ENCODE measurements at regions not wholly inside any gene's neighbourhood (a gene's known extent, or its start where the extent isn't known, plus 50 kb on each side); places are given as distances from the start of the nearest gene placed in this dataset.

- Histone ChIP-seq H3K36me3 (no peaks in the 10 kb centered on the region), H3K4me3 (no peak overlapping the region), H3K27ac (no peak overlapping the region), H3K4me1 (no peaks in the 10 kb centered on the region), H3K9me3 (no peaks in the 10 kb centered on the region), H3K27me3 (no peaks in the 10 kb centered on the region)
- no peak for DNase-seq (ENCODE audit: low spot score in 2 of 2)
- WGBS: 89% methylated on average over 4 of the region's 4 CpGs
- no peak for TF ChIP-seq POLR2A (IDR thresholded peaks at IDR 0.05)
- TF ChIP-seq CTCF (IDR thresholded peaks at IDR 0.05): no peak
- TF ChIP-seq POLR2AphosphoS5 (IDR thresholded peaks at IDR 0.05): no peak
- no peak for TF ChIP-seq EP300 (IDR thresholded peaks at IDR 0.05)
Observed at GRCh38 chr18:70732916-70733315, 444.1 kb downstream of the SOCS6 start.

- Histone ChIP-seq H3K4me3 (no peak overlapping the region), H3K4me1 (no peaks in the 10 kb centered on the region), H3K36me3 (no peaks in the 10 kb centered on the region), H3K27me3 (no peaks in the 10 kb centered on the region), H3K9me3 (no peaks in the 10 kb centered on the region), H3K27ac (no peak overlapping the region)
- TF ChIP-seq POLR2AphosphoS5 (IDR thresholded peaks at IDR 0.05) (no peak), CTCF (IDR thresholded peaks at IDR 0.05) (no peak), EP300 (IDR thresholded peaks at IDR 0.05) (no peak), POLR2A (IDR thresholded peaks at IDR 0.05) (no peak)
- no peak for DNase-seq (ENCODE audit: low spot score in 2 of 2)
- 82% methylated on average over 8 of the region's 8 CpGs for WGBS
Observed at GRCh38 chr18:70732188-70732587, 443.3 kb downstream of the SOCS6 start.

DNA sequence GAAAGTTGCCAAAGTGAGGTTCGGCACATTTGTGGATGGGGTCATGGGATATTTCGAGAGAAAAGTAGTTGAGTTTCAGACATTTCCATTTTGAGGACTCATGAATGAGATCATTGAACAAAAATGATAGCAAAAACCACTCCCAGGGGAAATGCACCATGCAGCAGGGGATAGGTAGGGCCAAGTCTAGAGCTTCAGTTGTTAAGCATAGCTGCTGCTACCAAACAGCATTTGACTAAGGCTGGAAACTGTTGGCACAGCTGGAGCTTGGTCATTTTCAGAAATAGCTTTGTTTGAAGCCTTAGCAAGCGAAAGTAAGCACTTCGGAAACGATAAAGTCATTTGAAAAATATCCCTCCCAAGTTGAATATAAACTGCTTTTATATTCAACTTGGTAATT, 431.8 kb downstream of the SOCS6 start:
- H3K36me3 ChIP-seq: no peaks in the 10 kb centered on the region
- DNase-seq (ENCODE audit: low spot score in 2 of 2): no peak
- no peaks in the 10 kb centered on the region for H3K9me3 ChIP-seq
- no peak overlapping the region for H3K4me3 ChIP-seq
- no peaks in the 10 kb centered on the region for H3K27me3 ChIP-seq
- no peak for TF ChIP-seq POLR2AphosphoS5 (IDR thresholded peaks at IDR 0.05)
- TF ChIP-seq POLR2A (IDR thresholded peaks at IDR 0.05): no peak
- no peak for TF ChIP-seq EP300 (IDR thresholded peaks at IDR 0.05)
- no peak for TF ChIP-seq CTCF (IDR thresholded peaks at IDR 0.05)
- no peak overlapping the region for H3K27ac ChIP-seq
- no peaks in the 10 kb centered on the region for H3K4me1 ChIP-seq
- WGBS: 77% methylated on average over 5 of the region's 5 CpGs

DNA sequence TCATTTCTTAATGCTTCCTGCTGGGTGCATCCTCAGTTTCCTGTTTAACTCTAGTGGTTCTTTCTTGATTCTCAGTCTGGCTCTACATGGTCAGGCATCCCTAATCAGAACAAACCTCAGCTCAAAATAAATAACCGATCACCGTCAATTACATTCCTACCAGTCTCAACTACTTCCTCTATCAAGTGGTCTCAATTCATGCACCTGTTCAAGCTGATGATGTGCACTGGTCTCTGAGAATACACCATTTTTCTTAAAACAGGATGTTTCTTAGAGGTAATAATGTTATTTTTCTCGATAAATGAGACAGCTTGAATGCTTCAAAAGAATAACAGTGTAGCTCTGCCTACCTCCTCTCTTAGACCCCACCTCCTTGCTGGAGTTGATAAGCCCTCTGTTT, 420.9 kb downstream of the SOCS6 start:
- 88% methylated on average over 3 of the region's 3 CpGs for WGBS
- Histone ChIP-seq H3K36me3 (no peaks in the 10 kb centered on the region), H3K27ac (no peak overlapping the region), H3K4me1 (no peaks in the 10 kb centered on the region), H3K27me3 (no peaks in the 10 kb centered on the region), H3K4me3 (no peak overlapping the region), H3K9me3 (peaks cover 3% of the 10 kb centered on the region)
- no peak for DNase-seq (ENCODE audit: low spot score in 2 of 2)
- TF ChIP-seq POLR2A (IDR thresholded peaks at IDR 0.05) (no peak), EP300 (IDR thresholded peaks at IDR 0.05) (no peak)

- Histone ChIP-seq H3K9me3 (peaks cover 3% of the 10 kb centered on the region), H3K36me3 (no peaks in the 10 kb centered on the region), H3K27ac (no peak overlapping the region), H3K4me1 (no peaks in the 10 kb centered on the region), H3K4me3 (no peak overlapping the region), H3K27me3 (no peaks in the 10 kb centered on the region)
- 39% methylated on average over 4 of the region's 4 CpGs for WGBS
- no peak for TF ChIP-seq CTCF (IDR thresholded peaks at IDR 0.05)
- no peak for TF ChIP-seq POLR2A (IDR thresholded peaks at IDR 0.05)
- DNase-seq (ENCODE audit: low spot score in 2 of 2): no peak
Observed at GRCh38 chr18:70709144-70709543, 420.3 kb downstream of the SOCS6 start.

GRCh38 chr18:70705831-70706416, 417.1 kb downstream of the SOCS6 start:
- no peak overlapping the region for H3K4me3 ChIP-seq
- no peak overlapping the region for H3K27ac ChIP-seq
- no peaks in the 10 kb centered on the region for H3K4me1 ChIP-seq
- 63% methylated on average over 3 of the region's 3 CpGs for WGBS
- no peak for DNase-seq (ENCODE audit: low spot score in 2 of 2)
- H3K36me3 ChIP-seq: no peaks in the 10 kb centered on the region
- TF ChIP-seq POLR2AphosphoS5 (IDR thresholded peaks at IDR 0.05) (no peak), POLR2A (IDR thresholded peaks at IDR 0.05) (no peak), EP300 (IDR thresholded peaks at IDR 0.05) (no peak), CTCF (IDR thresholded peaks at IDR 0.05) (no peak)
- H3K27me3 ChIP-seq: no peaks in the 10 kb centered on the region
- peaks cover 3% of the 10 kb centered on the region for H3K9me3 ChIP-seq

Measured in suprapubic skin (tissue), 4 donors.